NCI-H2227 treated with DMSO at 0.1 percent for 48 hours (cell line): ENCODE measurements at regions not wholly inside any gene's neighbourhood (a gene's known extent, or its start where the extent isn't known, plus 50 kb on each side); places are given as distances from the start of the nearest gene placed in this dataset.
A peak's percentile ranks its signal among the peaks of the same experiment; 100 is the strongest.

ENCODE experiments used
- DNase-seq: peaks from one replicate; lab custom pipeline; 2025; lab: John Stamatoyannopoulos, UW

GRCh38 chr3:132189601-132190000 lies 127.6 kb upstream of the ACP3 start:
- no peak for DNase-seq

- no peak for DNase-seq
Measured at GRCh38 chr3:132196113-132196512, 121.1 kb upstream of the ACP3 start.

GRCh38 chr3:132198516-132198915 lies 118.7 kb upstream of the ACP3 start:
- no peak for DNase-seq

- DNase-seq: no peak
Measured at GRCh38 chr3:132199451-132199850, 117.8 kb upstream of the ACP3 start.

GRCh38 chr3:132202586-132202985 lies 114.6 kb upstream of the ACP3 start:
- no peak for DNase-seq

GRCh38 chr3:132203889-132204596 lies 113.2 kb upstream of the ACP3 start:
- DNase-seq: no peak

GRCh38 chr3:132205609-132206008 lies 111.6 kb upstream of the ACP3 start:
- no peak for DNase-seq

GRCh38 chr3:132209855-132210254 lies 107.4 kb upstream of the ACP3 start:
- DNase-seq: no peak

- peak; percentile 6 for DNase-seq
Measured at GRCh38 chr3:132210476-132211346, 106.5 kb upstream of the ACP3 start.

GRCh38 chr3:132211896-132212295 lies 105.3 kb upstream of the ACP3 start:
- no peak for DNase-seq

GRCh38 chr3:132218817-132219755 lies 98.1 kb upstream of the ACP3 start:
- DNase-seq: no peak

GRCh38 chr3:132220986-132221385 lies 96.2 kb upstream of the ACP3 start:
- DNase-seq: no peak

- DNase-seq: no peak
Measured at GRCh38 chr3:132222868-132223538, 94.2 kb upstream of the ACP3 start.

- DNase-seq: no peak
Measured at GRCh38 chr3:132225664-132226063, 91.5 kb upstream of the ACP3 start.

- DNase-seq: no peak
Measured at GRCh38 chr3:132228923-132229322, 88.3 kb upstream of the ACP3 start.

- DNase-seq: no peak
Measured at GRCh38 chr3:132229641-132230040, 87.6 kb upstream of the ACP3 start.

- DNase-seq: no peak
Measured at GRCh38 chr3:132230156-132231000, 86.8 kb upstream of the ACP3 start.

GRCh38 chr3:132231633-132232032 lies 85.6 kb upstream of the ACP3 start:
- peak; percentile 25 for DNase-seq

GRCh38 chr3:132232231-132232792 lies 84.9 kb upstream of the ACP3 start:
- no peak for DNase-seq
